Erythroblast (primary cell): ENCODE measurements at regions not wholly inside any gene's neighbourhood (a gene's known extent, or its start where the extent isn't known, plus 50 kb on each side); places are given as distances from the start of the nearest gene placed in this dataset.
"Not testable (repeated sequence)": the region's sequence is repeated elsewhere in the genome, so short reads cannot be mapped to it uniquely, and the experiment has no call there.

Source experiments
- GATA1 ChIP-seq: IDR thresholded peaks from 2 replicates; pipeline ENCODE4 v1.6.1; 2011; ENCODE audit warnings: low read depth, mild to moderate bottlenecking, control low read depth, low read length, moderate library complexity
- POLR2A ChIP-seq: IDR thresholded peaks from 2 replicates; pipeline ENCODE4 v1.6.1; 2011; ENCODE audit warnings: mild to moderate bottlenecking, low read length

DNA sequence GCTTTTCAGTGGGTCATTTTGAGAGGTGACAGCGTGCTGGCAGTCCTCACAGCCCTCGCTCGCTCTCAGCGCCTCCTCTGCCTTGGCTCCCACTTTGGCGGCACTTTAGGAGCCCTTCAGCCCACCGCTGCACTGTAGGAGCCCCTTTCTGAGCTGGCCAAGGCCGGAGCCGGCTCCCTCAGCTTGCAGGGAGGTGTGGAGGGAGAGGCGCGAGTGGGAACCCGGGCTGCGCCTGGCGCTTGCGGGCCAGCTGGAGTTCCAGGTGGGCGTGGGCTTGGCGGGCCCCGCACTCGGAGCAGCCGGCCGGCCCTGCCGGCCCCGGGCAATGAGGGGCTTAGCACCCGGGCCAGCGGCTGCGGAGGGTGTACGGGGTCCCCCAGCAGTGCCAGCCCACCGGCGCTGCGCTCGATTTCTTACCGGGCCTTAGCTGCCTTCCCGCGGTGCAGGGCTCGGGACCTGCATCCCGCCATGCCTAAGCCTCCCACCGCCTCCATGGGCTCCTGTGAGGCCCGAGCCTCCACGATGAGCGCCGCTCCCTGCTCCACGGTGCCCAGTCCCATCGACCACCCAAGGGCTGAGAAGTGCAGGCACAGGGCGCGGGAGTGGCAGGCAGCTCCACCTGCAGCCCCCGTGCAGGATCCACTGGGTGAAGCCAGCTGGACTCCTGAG lies 289.1 kb upstream of the UBE2E3 start:
- not testable (repeated sequence) for TF ChIP-seq POLR2A, GATA1
